Mesodermal cell (in vitro differentiated cells): ENCODE measurements at regions not wholly inside any gene's neighbourhood (a gene's known extent, or its start where the extent isn't known, plus 50 kb on each side); places are given as distances from the start of the nearest gene placed in this dataset.

Experiments
- H3K27ac ChIP-seq: 2 replicates; pipeline ENCODE4 v1.7.0; 2013; ENCODE audit warnings: mild to moderate bottlenecking, low read depth, low read length, moderate library complexity; ENCODE audit not compliant: severe bottlenecking
- H3K36me3 ChIP-seq: 2 replicates; pipeline ENCODE4 v1.7.1; 2013; ENCODE audit warnings: mild to moderate bottlenecking, low read length, moderate library complexity; ENCODE audit not compliant: control insufficient read depth, insufficient read depth
- H3K4me1 ChIP-seq: one replicate; pipeline ENCODE4 v1.7.1; 2013; ENCODE audit warnings: mild to moderate bottlenecking, low read length; ENCODE audit not compliant: insufficient read depth, control insufficient read depth, poor library complexity, severe bottlenecking
- H3K4me3 ChIP-seq: 2 replicates; pipeline ENCODE4 v1.7.0; 2013; ENCODE audit warnings: low read length, control low read depth, mild to moderate bottlenecking; ENCODE audit not compliant: insufficient read depth, poor library complexity, severe bottlenecking; ENCODE audit errors: extremely low read depth
- H3K9me3 ChIP-seq: 2 replicates; pipeline ENCODE4 v1.7.1; 2013; ENCODE audit warnings: mild to moderate bottlenecking, low read length, moderate library complexity; ENCODE audit not compliant: control insufficient read depth
- WGBS, 2 experiments: methylation state at CpG; one replicate each; pipeline ENCODE4 v1.1.5; 2013; ENCODE audit warnings: missing lambda C conversion rate in 2 of 2; ENCODE audit not compliant: insufficient coverage in 2 of 2; 5-methylcytosine and 5-hydroxymethylcytosine counted together

DNA sequence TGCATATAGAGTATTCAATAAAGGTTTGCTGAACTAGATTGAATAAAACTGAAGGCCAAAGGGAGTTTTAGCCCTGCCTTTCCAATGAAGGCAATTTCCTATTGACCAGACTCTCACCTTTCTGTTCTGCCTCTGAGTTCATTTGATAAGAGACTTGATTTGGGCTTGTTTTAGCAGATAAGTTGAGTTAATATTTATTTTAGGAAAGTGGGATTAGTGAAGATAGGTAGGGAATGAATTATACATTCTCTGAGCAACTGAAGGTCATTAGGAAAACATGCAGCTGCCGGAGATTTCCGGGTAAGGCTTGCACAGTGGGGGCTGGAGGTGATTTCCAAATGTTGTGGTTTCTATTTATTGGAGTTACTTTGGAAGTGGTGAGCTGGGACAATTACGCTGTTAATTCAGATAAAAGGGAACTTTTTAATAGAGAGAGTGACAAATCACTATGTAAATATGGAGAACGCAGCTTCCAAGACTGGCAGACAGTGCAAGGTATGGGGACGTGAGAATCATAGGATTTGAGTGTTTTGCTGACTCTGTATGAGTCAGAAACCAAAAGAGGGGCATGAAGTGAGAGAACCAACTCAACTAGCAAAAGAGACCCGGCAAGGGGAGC is 553.6 kb upstream of the BOD1L1 start:
- H3K36me3 ChIP-seq: no peaks in the 10 kb centered on the region
- no peaks in the 10 kb centered on the region for H3K9me3 ChIP-seq
- no peak overlapping the region for H3K4me3 ChIP-seq
- no peak overlapping the region for H3K27ac ChIP-seq
- H3K4me1 ChIP-seq: peaks cover 23% of the 10 kb centered on the region
- 82 to 93% methylated on average over 5 to 6 of the region's 6 CpGs for WGBS, 2 experiments

DNA sequence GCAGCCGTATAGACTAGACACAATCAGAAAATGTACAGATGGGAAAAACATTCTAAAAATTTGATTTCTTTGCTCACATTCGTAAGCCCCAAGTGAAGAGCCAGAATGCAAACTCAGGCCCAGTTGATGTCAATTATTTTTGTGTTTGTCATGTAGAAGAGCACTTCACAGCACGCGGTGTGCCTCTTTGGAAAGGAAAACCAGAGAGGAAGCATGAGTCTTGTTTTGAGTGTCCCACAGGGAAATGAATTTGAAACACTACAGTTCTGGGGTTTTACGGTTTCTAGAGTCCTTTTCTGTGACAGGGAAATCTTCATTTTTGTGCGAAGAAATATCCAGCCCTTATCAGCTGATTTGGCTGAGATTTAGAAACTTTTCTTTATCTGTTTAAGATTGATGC is 554.6 kb upstream of the BOD1L1 start:
- 94% methylated on average over 4 to 5 of the region's 6 CpGs for WGBS, 2 experiments
- no peak overlapping the region for H3K27ac ChIP-seq
- H3K4me1 ChIP-seq: peaks cover 20% of the 10 kb centered on the region
- H3K36me3 ChIP-seq: no peaks in the 10 kb centered on the region
- no peaks in the 10 kb centered on the region for H3K9me3 ChIP-seq
- no peak overlapping the region for H3K4me3 ChIP-seq

DNA sequence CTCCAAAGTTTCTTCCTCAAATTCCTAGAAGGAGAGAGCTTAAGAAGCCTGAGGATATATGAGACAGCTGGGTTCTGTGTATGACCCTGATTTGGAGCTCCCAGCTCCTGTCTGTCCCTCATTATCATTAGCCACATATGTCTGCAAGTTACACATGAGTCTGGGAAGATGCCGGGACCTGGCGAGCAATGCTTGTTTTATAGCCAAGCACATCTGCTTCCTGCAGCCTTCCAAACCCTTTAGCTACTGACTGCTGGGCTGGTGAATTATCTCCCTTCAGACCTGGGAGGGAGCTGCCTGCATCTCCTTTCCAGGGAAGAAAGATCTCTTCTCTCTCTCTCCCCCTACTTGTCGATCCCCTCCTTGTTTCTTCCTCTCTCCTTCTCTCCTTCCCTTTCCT is 556.7 kb upstream of the BOD1L1 start:
- H3K4me1 ChIP-seq: peaks cover 8% of the 10 kb centered on the region
- H3K9me3 ChIP-seq: no peaks in the 10 kb centered on the region
- H3K4me3 ChIP-seq: no peak overlapping the region
- 88 to 92% methylated on average over 2 of the region's 3 CpGs for WGBS, 2 experiments
- H3K27ac ChIP-seq: no peak overlapping the region
- H3K36me3 ChIP-seq: no peaks in the 10 kb centered on the region

DNA sequence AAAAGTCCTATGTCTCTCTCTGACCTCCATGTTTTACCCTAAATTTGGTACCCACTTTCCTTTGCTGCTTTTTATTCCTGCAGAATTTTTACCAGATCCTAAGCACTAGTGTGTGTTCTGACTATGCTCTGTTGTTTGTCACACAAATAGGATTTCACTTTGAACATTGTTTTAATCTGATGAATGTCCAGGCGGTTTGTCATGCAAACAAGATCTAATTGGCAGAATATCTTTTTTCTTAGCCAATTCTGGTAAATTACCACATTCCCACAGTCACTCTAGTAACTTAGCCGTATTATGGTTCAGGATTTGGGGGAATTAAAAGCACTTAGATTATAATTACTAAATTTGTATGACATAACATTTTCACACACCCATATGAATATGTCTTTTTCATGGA is 557.2 kb upstream of the BOD1L1 start:
- no peak overlapping the region for H3K27ac ChIP-seq
- H3K4me3 ChIP-seq: no peak overlapping the region
- WGBS, 2 experiments: no CpG with 5 or more reads among the region's 2 CpGs
- H3K9me3 ChIP-seq: no peaks in the 10 kb centered on the region
- H3K36me3 ChIP-seq: no peaks in the 10 kb centered on the region
- H3K4me1 ChIP-seq: peaks cover 5% of the 10 kb centered on the region

DNA sequence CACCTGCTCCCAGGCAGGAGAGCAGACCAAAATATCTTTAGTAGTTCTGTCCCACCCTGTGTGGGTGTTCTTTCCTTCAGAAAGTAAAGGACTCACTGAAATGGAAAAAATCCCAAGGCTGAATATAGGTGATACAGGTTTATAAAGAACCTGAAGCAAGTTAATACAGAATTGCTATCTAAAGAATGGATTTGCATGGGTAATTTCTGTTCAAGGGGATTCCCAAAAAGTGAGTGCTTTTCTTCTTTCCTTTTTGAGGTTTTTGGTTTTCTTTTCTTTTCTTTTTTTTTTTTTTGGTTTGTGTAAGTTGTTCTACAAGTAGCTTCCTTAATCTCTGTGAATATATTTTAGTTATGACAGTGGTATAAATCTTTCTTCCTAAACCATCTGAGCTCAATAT is 560.7 kb upstream of the BOD1L1 start:
- H3K4me1 ChIP-seq: no peaks in the 10 kb centered on the region
- H3K9me3 ChIP-seq: no peaks in the 10 kb centered on the region
- H3K27ac ChIP-seq: no peak overlapping the region
- no peaks in the 10 kb centered on the region for H3K36me3 ChIP-seq
- H3K4me3 ChIP-seq: no peak overlapping the region

DNA sequence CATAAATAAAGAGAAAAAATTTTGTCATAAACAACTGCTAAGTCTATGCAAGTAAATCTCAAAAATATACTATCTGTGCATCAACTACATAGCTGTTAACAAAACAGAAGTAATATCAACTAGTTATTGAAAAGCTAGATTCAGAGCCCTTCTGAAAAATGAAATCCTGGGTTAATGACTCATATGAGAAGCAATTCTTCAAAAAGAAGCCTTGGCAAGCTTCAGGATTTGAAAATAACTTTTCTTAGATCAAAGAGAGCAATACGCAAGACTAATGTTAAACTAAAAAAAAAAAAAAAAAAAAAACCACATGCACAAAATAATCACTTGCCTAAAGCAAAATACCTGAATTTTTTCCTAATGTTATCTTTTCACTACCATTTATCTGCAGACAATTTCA is 566.1 kb upstream of the BOD1L1 start:
- H3K4me3 ChIP-seq: no peak overlapping the region
- 100% methylated on average over 1 of the region's 1 CpG; no CpG with 5 or more reads in 1 of the 2 experiments for WGBS, 2 experiments
- H3K36me3 ChIP-seq: no peaks in the 10 kb centered on the region
- H3K4me1 ChIP-seq: no peaks in the 10 kb centered on the region
- no peaks in the 10 kb centered on the region for H3K9me3 ChIP-seq
- H3K27ac ChIP-seq: no peak overlapping the region

DNA sequence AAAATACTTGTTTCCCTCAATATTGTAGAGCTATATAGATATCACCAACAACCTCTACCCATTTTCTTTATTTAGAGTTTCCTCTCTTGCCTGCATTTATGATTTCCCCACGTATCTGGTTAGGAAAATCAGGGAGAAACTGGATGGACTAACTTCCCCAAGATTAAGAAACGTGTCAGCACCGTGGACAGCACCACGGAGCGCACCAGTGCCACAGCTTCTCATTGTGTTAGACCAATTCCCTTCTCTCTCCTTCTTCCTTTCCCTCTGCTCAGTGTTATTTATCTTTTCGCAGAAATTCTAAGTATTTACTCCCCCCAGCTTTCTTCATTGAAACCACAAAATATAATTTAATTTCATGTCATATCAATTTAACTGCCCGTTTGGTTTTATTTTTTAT is 568.6 kb upstream of the BOD1L1 start:
- Histone ChIP-seq H3K4me1 (no peaks in the 10 kb centered on the region), H3K9me3 (no peaks in the 10 kb centered on the region), H3K36me3 (no peaks in the 10 kb centered on the region), H3K4me3 (no peak overlapping the region), H3K27ac (no peak overlapping the region)
- WGBS, 2 experiments: 8 to 16% methylated on average over 5 of the region's 7 CpGs

DNA sequence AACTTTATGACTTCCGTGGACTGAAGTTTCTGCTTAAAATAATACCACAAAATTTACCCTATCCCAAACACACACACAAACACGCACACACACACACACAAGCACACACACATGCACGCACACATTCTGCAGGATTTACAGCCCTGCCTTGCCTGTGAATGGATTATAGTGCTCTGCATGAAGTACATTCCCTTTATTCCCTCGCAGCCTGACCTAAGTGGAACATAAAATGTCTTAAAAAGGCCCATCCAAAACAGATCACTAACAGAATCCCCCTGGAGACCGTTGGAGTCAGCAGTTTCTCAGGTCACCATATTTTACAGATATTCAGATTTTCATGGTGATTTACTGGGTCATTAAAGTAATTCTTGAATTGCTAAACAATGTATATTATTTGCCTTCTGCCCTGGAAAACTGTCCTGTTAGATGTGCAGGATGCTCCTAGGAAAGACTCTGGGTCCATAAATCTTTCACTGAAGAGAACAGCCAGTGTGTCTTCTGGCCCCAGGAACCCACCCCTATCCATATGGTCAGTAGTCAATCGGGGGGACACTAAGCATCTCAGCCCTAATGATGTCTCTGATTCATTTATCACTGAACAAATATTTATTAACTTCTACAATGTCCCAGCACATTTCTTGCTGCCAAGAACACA is 587.7 kb upstream of the BOD1L1 start:
- Histone ChIP-seq H3K27ac (no peak overlapping the region), H3K36me3 (no peaks in the 10 kb centered on the region), H3K9me3 (no peaks in the 10 kb centered on the region), H3K4me1 (no peaks in the 10 kb centered on the region), H3K4me3 (no peak overlapping the region)
- 100% methylated on average over 1 of the region's 6 CpGs; no CpG with 5 or more reads in 1 of the 2 experiments for WGBS, 2 experiments

DNA sequence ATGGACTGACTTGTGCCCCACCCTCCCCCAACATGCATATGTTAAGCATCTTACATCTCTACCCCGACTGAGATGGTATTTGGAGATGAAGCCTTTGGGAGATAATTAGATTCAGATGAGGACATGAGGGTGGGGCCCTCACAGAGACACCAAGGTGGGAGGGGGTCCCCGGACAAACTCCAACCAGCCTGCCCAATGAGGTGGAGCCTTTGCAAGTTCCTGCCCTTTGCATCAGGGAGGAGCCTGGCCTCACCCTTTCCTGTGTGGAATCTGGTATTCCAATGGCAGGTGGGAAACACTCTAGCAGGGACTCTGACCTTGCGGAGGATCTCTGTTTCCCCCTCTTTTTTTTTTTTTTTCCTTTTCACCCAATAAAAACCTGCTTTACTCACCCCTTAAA is 589.9 kb upstream of the BOD1L1 start:
- no peaks in the 10 kb centered on the region for H3K36me3 ChIP-seq

DNA sequence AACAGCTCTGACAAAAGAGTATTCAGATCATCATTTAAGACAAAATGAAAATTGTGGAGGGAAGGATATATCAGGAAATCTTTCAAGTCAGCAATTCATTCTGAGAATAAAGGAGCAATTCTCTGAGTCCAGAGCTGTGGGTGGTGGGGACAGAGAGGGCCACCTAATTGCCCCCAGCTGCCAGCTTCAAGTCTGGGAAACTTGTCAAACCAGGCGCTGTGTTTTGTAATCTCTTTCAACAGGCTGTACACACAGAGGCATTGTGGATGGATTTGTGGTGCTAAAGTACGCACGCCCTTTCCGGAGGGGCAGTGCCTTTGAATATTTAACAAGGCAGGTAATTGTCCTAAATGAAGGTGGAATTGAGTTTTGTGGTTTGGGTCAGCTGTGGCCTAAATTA is 591.1 kb upstream of the BOD1L1 start:
- Histone ChIP-seq H3K36me3 (no peaks in the 10 kb centered on the region), H3K27ac (no peak overlapping the region), H3K4me1 (no peaks in the 10 kb centered on the region), H3K9me3 (no peaks in the 10 kb centered on the region), H3K4me3 (no peak overlapping the region)
- 92% methylated on average over 4 of the region's 4 CpGs for WGBS, 2 experiments

More for the DNA sequence above, 589.9 kb upstream of the BOD1L1 start:
- Histone ChIP-seq H3K27ac (no peak overlapping the region), H3K9me3 (no peaks in the 10 kb centered on the region), H3K4me3 (no peak overlapping the region), H3K4me1 (no peaks in the 10 kb centered on the region)
- 100% methylated on average over 1 to 2 of the region's 3 CpGs for WGBS, 2 experiments

DNA sequence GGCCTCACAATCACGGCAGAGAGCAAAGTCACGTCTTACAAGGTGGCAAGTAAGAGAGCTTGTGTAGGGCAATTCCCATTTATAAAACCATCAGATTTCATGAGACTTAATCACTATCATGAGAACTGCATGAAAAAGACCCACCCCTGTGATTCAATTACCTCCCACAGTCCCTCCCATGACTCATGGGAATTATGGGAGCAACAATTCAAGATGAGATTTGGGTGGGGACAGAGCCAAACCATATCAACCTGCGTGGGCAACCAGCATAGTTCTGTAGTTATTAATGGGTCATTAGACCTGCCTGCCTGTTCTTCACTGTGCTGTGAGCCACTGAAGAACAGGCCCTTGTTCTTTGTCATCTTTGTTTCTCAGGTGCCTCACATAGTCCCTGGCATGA is 593.7 kb upstream of the BOD1L1 start:
- no peak overlapping the region for H3K27ac ChIP-seq
- WGBS, 2 experiments: 100% methylated on average over 1 to 2 of the region's 3 CpGs
- no peaks in the 10 kb centered on the region for H3K4me1 ChIP-seq

More for the DNA sequence above, 593.7 kb upstream of the BOD1L1 start:
- no peaks in the 10 kb centered on the region for H3K9me3 ChIP-seq
- no peaks in the 10 kb centered on the region for H3K36me3 ChIP-seq
- H3K4me3 ChIP-seq: no peak overlapping the region
